ENCODE measurements at regions not wholly inside any gene's neighbourhood (a gene's known extent, or its start where the extent isn't known, plus 50 kb on each side); places are given as distances from the start of the nearest gene placed in this dataset.

DNA sequence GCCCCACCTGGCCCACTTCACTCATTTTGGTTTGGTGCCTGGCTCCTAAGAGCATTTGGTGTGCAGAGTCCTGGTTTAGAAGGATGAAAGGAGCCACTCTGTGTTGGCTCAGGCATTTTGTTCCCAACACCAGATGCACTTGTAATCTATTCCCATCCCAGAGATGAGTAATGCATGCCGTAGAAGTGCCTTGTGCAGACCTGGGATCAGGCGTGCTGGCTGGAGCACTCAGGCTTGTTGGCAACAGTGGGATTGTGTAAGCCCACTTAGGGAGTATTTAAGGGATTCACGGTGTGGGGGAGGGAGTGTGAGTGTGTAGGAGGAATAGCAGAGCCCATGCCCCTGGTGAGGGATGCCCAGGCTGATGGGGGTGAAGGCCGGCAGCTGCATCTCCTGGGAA, 501.5 kb upstream of the TBX3 start:
- Histone ChIP-seq H3K79me2 (ENCODE audit: control insufficient read depth, insufficient read depth, low read length) (no peaks in the 10 kb centered on the region), H3K4me1 (replicated peaks in 1 of 2; ENCODE audit: control insufficient read depth in 2 of 2, insufficient read depth in 2 of 2, low read length in 2 of 2) (no peaks in the 10 kb centered on the region), H4K20me1 (replicated peaks; ENCODE audit: control insufficient read depth, insufficient read depth, low read length) (no peaks in the 10 kb centered on the region), H3K9ac (ENCODE audit: insufficient read depth in 1 of 2, low read depth in 2 of 2, low read length in 2 of 2) (no peak overlapping the region), H3K27ac (ENCODE audit: extremely low read depth, low read depth, low read length) (no peak overlapping the region), H3K27me3 (ENCODE audit: control insufficient read depth in 2 of 2, insufficient read depth in 2 of 2, low read length in 2 of 2) (peaks cover 2 to 11% of the 10 kb centered on the region in 2 experiments; a peak in 4 of 5 replicates), H3K4me2 (ENCODE audit: insufficient read depth, low read length) (no peak overlapping the region), H3K9me3 (replicated peaks; ENCODE audit: control insufficient read depth, insufficient read depth, low read depth, low read length) (no peaks in the 10 kb centered on the region), H3K9me1 (ENCODE audit: control insufficient read depth, insufficient read depth, low read length) (no peaks in the 10 kb centered on the region), H3K4me3 (no peak overlapping the region), H3K36me3 (ENCODE audit: control insufficient read depth, insufficient read depth, low read length) (no peaks in the 10 kb centered on the region), H2AFZ (ENCODE audit: low read depth, low read length) (no peak overlapping the region)
- WGBS (ENCODE audit: insufficient coverage, low coverage, missing lambda C conversion rate): 4% methylated on average over 3 of the region's 4 CpGs
- ChIA-PET POLR2A (interaction anchor here (0.8 kb wide), 1 partner anchor 39 kb away, joined by 3 read pairs; no protein-coding TSS in a partner anchor), CTCF (ENCODE audit: low intra/inter-chr PET ratio) (no interaction called here)
- no peak for DNase-seq (ENCODE audit: extremely low read depth in 1 of 4, low spot score in 3 of 4)
- no peak for TF ChIP-seq SNRNP70 (optimal IDR thresholded peaks at IDR 0.05; ENCODE audit: low read depth, low read length)
- no peak for TF ChIP-seq ZBTB1 (CRISPR knock-in tag; IDR thresholded peaks at IDR 0.05; ENCODE audit: borderline replicate concordance, low read depth)
- TF ChIP-seq MTA3 (IDR thresholded peaks at IDR 0.05; ENCODE audit: borderline replicate concordance): no peak
- TF ChIP-seq, protein P1, sequence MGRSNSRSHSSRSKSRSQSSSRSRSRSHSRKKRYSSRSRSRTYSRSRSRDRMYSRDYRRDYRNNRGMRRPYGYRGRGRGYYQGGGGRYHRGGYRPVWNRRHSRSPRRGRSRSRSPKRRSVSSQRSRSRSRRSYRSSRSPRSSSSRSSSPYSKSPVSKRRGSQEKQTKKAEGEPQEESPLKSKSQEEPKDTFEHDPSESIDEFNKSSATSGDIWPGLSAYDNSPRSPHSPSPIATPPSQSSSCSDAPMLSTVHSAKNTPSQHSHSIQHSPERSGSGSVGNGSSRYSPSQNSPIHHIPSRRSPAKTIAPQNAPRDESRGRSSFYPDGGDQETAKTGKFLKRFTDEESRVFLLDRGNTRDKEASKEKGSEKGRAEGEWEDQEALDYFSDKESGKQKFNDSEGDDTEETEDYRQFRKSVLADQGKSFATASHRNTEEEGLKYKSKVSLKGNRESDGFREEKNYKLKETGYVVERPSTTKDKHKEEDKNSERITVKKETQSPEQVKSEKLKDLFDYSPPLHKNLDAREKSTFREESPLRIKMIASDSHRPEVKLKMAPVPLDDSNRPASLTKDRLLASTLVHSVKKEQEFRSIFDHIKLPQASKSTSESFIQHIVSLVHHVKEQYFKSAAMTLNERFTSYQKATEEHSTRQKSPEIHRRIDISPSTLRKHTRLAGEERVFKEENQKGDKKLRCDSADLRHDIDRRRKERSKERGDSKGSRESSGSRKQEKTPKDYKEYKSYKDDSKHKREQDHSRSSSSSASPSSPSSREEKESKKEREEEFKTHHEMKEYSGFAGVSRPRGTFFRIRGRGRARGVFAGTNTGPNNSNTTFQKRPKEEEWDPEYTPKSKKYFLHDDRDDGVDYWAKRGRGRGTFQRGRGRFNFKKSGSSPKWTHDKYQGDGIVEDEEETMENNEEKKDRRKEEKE (IDR thresholded peaks at IDR 0.05; ENCODE audit: borderline replicate concordance in 1 of 2, control insufficient read depth in 1 of 2, low read depth in 2 of 2, low read length in 1 of 2): no peak
- TF ChIP-seq MED1 (CRISPR knock-in tag; IDR thresholded peaks at IDR 0.05; ENCODE audit: borderline replicate concordance): no peak
- no peak for TF ChIP-seq YBX1 (IDR thresholded peaks at IDR 0.05)
- TF ChIP-seq, protein P2, sequence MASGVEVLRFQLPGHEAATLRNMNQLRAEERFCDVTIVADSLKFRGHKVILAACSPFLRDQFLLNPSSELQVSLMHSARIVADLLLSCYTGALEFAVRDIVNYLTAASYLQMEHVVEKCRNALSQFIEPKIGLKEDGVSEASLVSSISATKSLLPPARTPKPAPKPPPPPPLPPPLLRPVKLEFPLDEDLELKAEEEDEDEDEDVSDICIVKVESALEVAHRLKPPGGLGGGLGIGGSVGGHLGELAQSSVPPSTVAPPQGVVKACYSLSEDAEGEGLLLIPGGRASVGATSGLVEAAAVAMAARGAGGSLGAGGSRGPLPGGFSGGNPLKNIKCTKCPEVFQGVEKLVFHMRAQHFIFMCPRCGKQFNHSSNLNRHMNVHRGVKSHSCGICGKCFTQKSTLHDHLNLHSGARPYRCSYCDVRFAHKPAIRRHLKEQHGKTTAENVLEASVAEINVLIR (CRISPR knock-in tag; IDR thresholded peaks at IDR 0.05): no peak
- no peak for TF ChIP-seq ZBED1 (IDR thresholded peaks at IDR 0.05)
- TF ChIP-seq CBX8 (IDR thresholded peaks at IDR 0.05; ENCODE audit: borderline replicate concordance, extremely low read depth, low read depth, low read length, poor library complexity, severe bottlenecking): no peak
- no peak for TF ChIP-seq HEY1 (CRISPR knock-in tag; IDR thresholded peaks at IDR 0.05; ENCODE audit: borderline replicate concordance)
- FAIRE-seq: no peak
- in situ Hi-C loops (cut with MboI) (no loop called here), intact Hi-C loops (cut with micrococcal nuclease) (no loop called here)
- BruUV-seq (replicated peaks): no TSS peak
- no peak for ATAC-seq

Data from K562 (cell line).